GM23338 (cell line): ENCODE measurements at regions not wholly inside any gene's neighbourhood (a gene's known extent, or its start where the extent isn't known, plus 50 kb on each side); places are given as distances from the start of the nearest gene placed in this dataset.

Experiments
- CTCF ChIP-seq, 2 experiments: fragments of 200-600 bp in 1 of 2; sonication (generic) in 1 of 2; conservative IDR thresholded peaks; 2 replicates each; pipeline versions ENCODE4 v1.5.1 to v1.6.1; 2016 to 2017; ENCODE audit warnings: antibody characterized with exemption in 2 of 2, low read depth in 2 of 2, mild to moderate bottlenecking in 2 of 2, moderate library complexity in 1 of 2
- EZH2 ChIP-seq: fragments of 200-600 bp; sonication (generic); IDR thresholded peaks from one replicate; pipeline ENCODE4 v1.8.0; 2017; ENCODE audit warnings: antibody characterized with exemption, mild to moderate bottlenecking, low read depth; ENCODE audit not compliant: unreplicated experiment
- NANOG ChIP-seq: IDR thresholded peaks from 2 replicates; pipeline ENCODE4 v1.6.1; 2016; ENCODE audit warnings: antibody characterized with exemption, borderline replicate concordance
- REST ChIP-seq: IDR thresholded peaks from one replicate; pipeline ENCODE4 v1.6.1; 2018; ENCODE audit warnings: antibody characterized with exemption; ENCODE audit not compliant: unreplicated experiment
- STAT1 ChIP-seq: IDR thresholded peaks from one replicate; pipeline ENCODE4 v1.6.1; 2016; ENCODE audit warnings: antibody characterized with exemption; ENCODE audit not compliant: unreplicated experiment
- ZNF114 ChIP-seq: fragments of 250-450 bp; sonication (Bioruptor Pico); IDR thresholded peaks from 2 replicates; pipeline ENCODE4 v1.5.0; 2020; ENCODE audit warnings: mild to moderate bottlenecking, moderate library complexity
- ZNF462 ChIP-seq: fragments of 250-450 bp; sonication (Bioruptor Pico); IDR thresholded peaks from 2 replicates; pipeline ENCODE4 v1.5.0; 2020; ENCODE audit warnings: mild to moderate bottlenecking, moderate library complexity

GRCh38 chr5:164317676-164318075 is 812.3 kb downstream of the MAT2B start (continued):
- TF ChIP-seq ZNF462, result no peak
- TF ChIP-seq CTCF (conservative IDR thresholded peaks at IDR 0.05; ENCODE audit: low read depth in 2 of 2), result no peak
- no peak for TF ChIP-seq ZNF114
- TF ChIP-seq REST, result no peak
- TF ChIP-seq NANOG, result no peak
- TF ChIP-seq STAT1, result no peak
- no peak for TF ChIP-seq EZH2
